KMS-11 (cell line): ENCODE measurements at regions not wholly inside any gene's neighbourhood (a gene's known extent, or its start where the extent isn't known, plus 50 kb on each side); places are given as distances from the start of the nearest gene placed in this dataset.

Source experiments
- H2AFZ ChIP-seq: fragments of 200-600 bp; sonication (generic); 2 replicates; pipeline ENCODE4 v1.6.1; 2016; ENCODE audit warnings: antibody characterized with exemption, mixed run types, low read depth
- H3K27ac ChIP-seq: fragments of 200-600 bp; sonication (generic); 2 replicates; pipeline ENCODE4 v1.6.1; 2016; ENCODE audit warnings: mild to moderate bottlenecking, mixed run types
- H3K27me3 ChIP-seq: fragments of 200-600 bp; sonication (generic); 2 replicates; pipeline ENCODE4 v1.6.1; 2017; ENCODE audit warnings: mild to moderate bottlenecking, low read depth, mixed run types, moderate library complexity; ENCODE audit not compliant: insufficient read depth
- H3K36me3 ChIP-seq: fragments of 200-600 bp; sonication (generic); 2 replicates; pipeline ENCODE4 v1.6.1; 2017; ENCODE audit warnings: mild to moderate bottlenecking, mixed run types; ENCODE audit not compliant: insufficient read depth
- H3K4me1 ChIP-seq: fragments of 200-600 bp; sonication (generic); 2 replicates; pipeline ENCODE4 v1.6.1; 2016; ENCODE audit warnings: mild to moderate bottlenecking, low read depth, mixed run types; ENCODE audit not compliant: poor library complexity, severe bottlenecking
- H3K4me2 ChIP-seq: fragments of 200-600 bp; sonication (generic); 2 replicates; pipeline ENCODE4 v1.7.0; 2016; ENCODE audit warnings: mild to moderate bottlenecking, mixed run types
- H3K4me3 ChIP-seq: fragments of 200-600 bp; sonication (generic); IDR thresholded peaks from 2 replicates; pipeline ENCODE4 v1.6.1; 2017; ENCODE audit warnings: low read depth, low read length, mixed read lengths; ENCODE audit not compliant: insufficient read depth
- H3K79me2 ChIP-seq: fragments of 200-600 bp; sonication (generic); 2 replicates; pipeline ENCODE4 v1.6.1; 2016; ENCODE audit warnings: low read depth, mixed run types; ENCODE audit not compliant: insufficient read depth
- H3K9ac ChIP-seq: fragments of 200-600 bp; sonication (generic); 2 replicates; pipeline ENCODE4 v1.6.1; 2016; ENCODE audit warnings: mild to moderate bottlenecking, mixed run types
- H4K20me1 ChIP-seq: fragments of 200-600 bp; sonication (generic); 2 replicates; pipeline ENCODE4 v1.6.1; 2016; ENCODE audit warnings: mild to moderate bottlenecking, mixed run types; ENCODE audit not compliant: insufficient read depth
- CTCF ChIP-seq: fragments of 200-600 bp; sonication (generic); conservative IDR thresholded peaks from 2 replicates; pipeline ENCODE4 v1.6.1; 2017; ENCODE audit warnings: low read depth, mild to moderate bottlenecking, antibody characterized with exemption, low read length, moderate library complexity, mixed read lengths

DNA sequence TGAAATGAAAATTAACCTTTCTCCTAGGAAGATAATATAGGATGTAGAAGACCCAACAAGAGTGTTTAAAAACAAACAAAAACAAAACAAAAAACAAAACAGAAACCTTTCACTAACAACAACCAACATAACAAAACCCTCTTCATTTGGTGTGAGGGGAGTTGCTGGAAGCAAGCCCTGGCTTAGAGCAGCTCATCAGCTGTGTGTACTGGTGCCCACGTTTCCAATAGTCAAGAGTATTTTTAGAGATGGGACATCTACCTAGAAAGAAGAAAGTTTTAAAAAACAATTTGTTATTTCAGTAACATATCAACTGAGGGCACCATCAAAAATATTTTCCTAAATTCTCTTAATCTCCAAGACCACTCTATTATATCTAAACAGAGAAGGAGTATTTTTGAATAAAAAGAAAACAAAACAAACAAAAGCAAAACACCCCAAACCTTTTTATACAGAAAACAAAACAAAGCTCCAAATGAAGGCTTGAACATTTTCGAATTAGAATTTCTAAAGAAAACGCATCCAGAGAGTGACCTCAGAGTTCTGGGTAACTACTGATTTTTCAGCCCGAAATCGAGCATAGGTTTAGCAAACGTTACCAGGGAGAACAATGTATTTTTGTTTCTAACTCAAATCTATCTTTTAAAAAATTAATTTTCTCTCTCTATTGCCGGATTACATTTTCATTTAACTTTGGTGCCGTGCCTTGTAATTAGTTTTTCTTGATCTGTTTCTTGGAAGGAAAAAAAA lies 134.6 kb downstream of the INSIG2 start:
- H4K20me1 ChIP-seq: no peaks in the 10 kb centered on the region
- H3K27me3 ChIP-seq: no peaks in the 10 kb centered on the region
- TF ChIP-seq CTCF: no peak
- peak overlapping the region; percentile 35; the same call in 1 of the 2 replicates for H3K9ac ChIP-seq
- H3K79me2 ChIP-seq: no peaks in the 10 kb centered on the region
- peaks cover 34% of the 10 kb centered on the region for H3K4me1 ChIP-seq
- no peaks in the 10 kb centered on the region for H3K36me3 ChIP-seq
- H3K4me2 ChIP-seq: peak overlapping the region; percentile 73
- H2AFZ ChIP-seq: peak overlapping the region; percentile 39; the same call in 1 of the 2 replicates
- H3K27ac ChIP-seq: peak overlapping the region; percentile 82
- H3K4me3 ChIP-seq: no peak overlapping the region

GRCh38 chr2:118222273-118222594 lies 134.0 kb downstream of the INSIG2 start:
- Histone ChIP-seq H4K20me1 (no peaks in the 10 kb centered on the region), H3K4me3 (no peak overlapping the region), H2AFZ (peak overlapping the region; percentile 39; the same call in 1 of the 2 replicates), H3K4me2 (peak overlapping the region; percentile 73), H3K27me3 (no peaks in the 10 kb centered on the region), H3K9ac (peak overlapping the region; percentile 35; the same call in 1 of the 2 replicates), H3K79me2 (no peaks in the 10 kb centered on the region), H3K27ac (peak overlapping the region; percentile 82), H3K4me1 (peaks cover 34% of the 10 kb centered on the region), H3K36me3 (no peaks in the 10 kb centered on the region)
- 0 out of 2 replicates have a peak, but pooled peaks have one; percentile 5 for TF ChIP-seq CTCF

DNA sequence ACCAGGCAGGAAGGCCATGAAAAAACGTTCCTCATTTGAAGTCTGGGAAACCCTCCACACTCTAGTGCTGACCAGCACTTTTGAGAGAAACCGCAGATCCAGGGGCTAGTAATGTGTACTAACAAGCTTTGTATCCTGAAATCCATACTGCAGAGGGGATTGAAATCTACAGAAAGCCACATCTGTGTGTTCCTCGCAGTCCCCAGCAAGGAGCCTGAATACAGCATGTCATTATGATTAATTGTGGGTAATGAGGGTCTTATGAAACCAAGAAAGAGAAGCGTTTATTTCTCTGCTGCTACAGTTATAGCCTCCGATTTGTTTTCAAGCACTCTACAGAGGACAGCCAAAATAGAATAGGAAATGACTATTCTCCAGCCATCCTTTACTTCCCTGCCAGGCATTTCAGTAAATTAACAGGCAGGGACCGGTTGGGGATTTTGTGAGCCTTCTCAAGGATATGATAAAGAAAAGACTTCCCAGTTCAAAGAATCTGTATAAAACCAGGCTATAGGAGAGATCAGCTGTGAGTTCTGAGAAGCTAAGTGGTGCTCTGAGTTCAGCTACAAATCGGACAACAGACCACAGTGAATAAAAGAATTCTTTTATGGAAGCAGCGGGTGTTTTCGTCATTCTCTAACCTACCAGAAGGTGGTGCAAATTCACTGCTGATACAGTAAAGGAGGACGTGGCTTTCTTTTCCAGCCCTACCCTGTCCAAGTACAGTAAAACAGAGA lies 133.4 kb downstream of the INSIG2 start:
- Histone ChIP-seq H4K20me1 (no peaks in the 10 kb centered on the region), H3K27ac (peak overlapping the region; percentile 82), H3K4me2 (peak overlapping the region; percentile 73), H3K27me3 (no peaks in the 10 kb centered on the region), H3K36me3 (no peaks in the 10 kb centered on the region), H3K4me1 (peaks cover 34% of the 10 kb centered on the region), H3K9ac (peak overlapping the region; percentile 35; the same call in 1 of the 2 replicates), H2AFZ (peak overlapping the region; percentile 78), H3K4me3 (no peak overlapping the region), H3K79me2 (no peaks in the 10 kb centered on the region)
- TF ChIP-seq CTCF: peak; percentile 71

- no peak overlapping the region for H2AFZ ChIP-seq
Observed at GRCh38 chr2:118219611-118220010, 131.3 kb downstream of the INSIG2 start.

More at GRCh38 chr2:118219611-118220010, 131.3 kb downstream of the INSIG2 start:
- TF ChIP-seq CTCF: no peak
- H3K27me3 ChIP-seq: no peaks in the 10 kb centered on the region
- H3K27ac ChIP-seq: no peak overlapping the region
- H3K4me2 ChIP-seq: no peak overlapping the region
- H3K36me3 ChIP-seq: no peaks in the 10 kb centered on the region
- H3K4me3 ChIP-seq: no peak overlapping the region
- H3K4me1 ChIP-seq: peaks cover 34% of the 10 kb centered on the region
- H3K9ac ChIP-seq: no peak overlapping the region
- no peaks in the 10 kb centered on the region for H3K79me2 ChIP-seq
- no peaks in the 10 kb centered on the region for H4K20me1 ChIP-seq
